ENCODE measurements at regions not wholly inside any gene's neighbourhood (a gene's known extent, or its start where the extent isn't known, plus 50 kb on each side); places are given as distances from the start of the nearest gene placed in this dataset.

GRCh38 chr5:136907371-136907770 lies 542.0 kb upstream of the TRPC7 start:
- TF ChIP-seq CTCF (IDR thresholded peaks at IDR 0.05; ENCODE audit: poor library complexity, severe bottlenecking) (no peak), POLR2AphosphoS5 (IDR thresholded peaks at IDR 0.05) (no peak), MXI1 (conservative IDR thresholded peaks at IDR 0.05; ENCODE audit: poor library complexity, severe bottlenecking) (no peak), TAF1 (IDR thresholded peaks at IDR 0.05; ENCODE audit: low read depth) (no peak), EZH2 (IDR thresholded peaks at IDR 0.05; ENCODE audit: borderline replicate concordance, insufficient read depth, low read length, poor library complexity, severe bottlenecking) (no peak), EP300 (conservative IDR thresholded peaks at IDR 0.05; ENCODE audit: poor library complexity, severe bottlenecking) (no peak), SMC3 (conservative IDR thresholded peaks at IDR 0.05; ENCODE audit: poor library complexity) (no peak)
- TF ChIP-seq, protein P1, sequence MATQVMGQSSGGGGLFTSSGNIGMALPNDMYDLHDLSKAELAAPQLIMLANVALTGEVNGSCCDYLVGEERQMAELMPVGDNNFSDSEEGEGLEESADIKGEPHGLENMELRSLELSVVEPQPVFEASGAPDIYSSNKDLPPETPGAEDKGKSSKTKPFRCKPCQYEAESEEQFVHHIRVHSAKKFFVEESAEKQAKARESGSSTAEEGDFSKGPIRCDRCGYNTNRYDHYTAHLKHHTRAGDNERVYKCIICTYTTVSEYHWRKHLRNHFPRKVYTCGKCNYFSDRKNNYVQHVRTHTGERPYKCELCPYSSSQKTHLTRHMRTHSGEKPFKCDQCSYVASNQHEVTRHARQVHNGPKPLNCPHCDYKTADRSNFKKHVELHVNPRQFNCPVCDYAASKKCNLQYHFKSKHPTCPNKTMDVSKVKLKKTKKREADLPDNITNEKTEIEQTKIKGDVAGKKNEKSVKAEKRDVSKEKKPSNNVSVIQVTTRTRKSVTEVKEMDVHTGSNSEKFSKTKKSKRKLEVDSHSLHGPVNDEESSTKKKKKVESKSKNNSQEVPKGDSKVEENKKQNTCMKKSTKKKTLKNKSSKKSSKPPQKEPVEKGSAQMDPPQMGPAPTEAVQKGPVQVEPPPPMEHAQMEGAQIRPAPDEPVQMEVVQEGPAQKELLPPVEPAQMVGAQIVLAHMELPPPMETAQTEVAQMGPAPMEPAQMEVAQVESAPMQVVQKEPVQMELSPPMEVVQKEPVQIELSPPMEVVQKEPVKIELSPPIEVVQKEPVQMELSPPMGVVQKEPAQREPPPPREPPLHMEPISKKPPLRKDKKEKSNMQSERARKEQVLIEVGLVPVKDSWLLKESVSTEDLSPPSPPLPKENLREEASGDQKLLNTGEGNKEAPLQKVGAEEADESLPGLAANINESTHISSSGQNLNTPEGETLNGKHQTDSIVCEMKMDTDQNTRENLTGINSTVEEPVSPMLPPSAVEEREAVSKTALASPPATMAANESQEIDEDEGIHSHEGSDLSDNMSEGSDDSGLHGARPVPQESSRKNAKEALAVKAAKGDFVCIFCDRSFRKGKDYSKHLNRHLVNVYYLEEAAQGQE (IDR thresholded peaks at IDR 0.05; ENCODE audit: borderline replicate concordance): no peak

Data from neural cell (in vitro differentiated cells).